OCI-LY1 (cell line): ENCODE measurements at regions not wholly inside any gene's neighbourhood (a gene's known extent, or its start where the extent isn't known, plus 50 kb on each side); places are given as distances from the start of the nearest gene placed in this dataset.

Experiments
- H2AFZ ChIP-seq: fragments of 200-600 bp; sonication (generic), shearing (Covaris generic); 2 replicates; pipeline ENCODE4 v1.6.0; 2014; ENCODE audit warnings: antibody characterized with exemption, mild to moderate bottlenecking, low read length
- H3F3A ChIP-seq: fragments of 200-600 bp; sonication (generic), shearing (Covaris generic); 2 replicates; pipeline ENCODE4 v1.6.0; 2014; ENCODE audit warnings: mild to moderate bottlenecking, antibody characterized with exemption, low read length, moderate library complexity; ENCODE audit not compliant: insufficient read depth
- H3K27ac ChIP-seq: fragments of 200-600 bp; sonication (generic); 2 replicates; pipeline ENCODE4 v1.5.1; 2014; ENCODE audit warnings: low read length, mixed run types, mild to moderate bottlenecking, low read depth; ENCODE audit not compliant: poor library complexity, severe bottlenecking
- H3K27me3 ChIP-seq: fragments of 200-600 bp; sonication (generic); 2 replicates; pipeline ENCODE4 v1.6.0; 2014; ENCODE audit warnings: antibody characterized with exemption, mild to moderate bottlenecking, low read length, moderate library complexity; ENCODE audit not compliant: insufficient read depth
- H3K36me3 ChIP-seq: fragments of 200-600 bp; sonication (generic); 2 replicates; pipeline ENCODE4 v1.6.1; 2014; ENCODE audit warnings: mild to moderate bottlenecking, antibody characterized with exemption, low read length, moderate library complexity, mixed read lengths; ENCODE audit not compliant: insufficient read depth
- H3K4me1 ChIP-seq: fragments of 200-600 bp; sonication (generic); 2 replicates; pipeline ENCODE4 v1.5.1; 2014; ENCODE audit warnings: mild to moderate bottlenecking, low read length, moderate library complexity; ENCODE audit not compliant: insufficient read depth, severe bottlenecking
- H3K4me2 ChIP-seq: fragments of 200-600 bp; sonication (generic), shearing (Covaris generic); 2 replicates; pipeline ENCODE4 v1.6.1; 2014; ENCODE audit warnings: low read length
- H3K4me3 ChIP-seq: fragments of 200-600 bp; sonication (generic); 2 replicates; pipeline ENCODE4 v1.5.1; 2014; ENCODE audit warnings: low read length, low read depth, mild to moderate bottlenecking, mixed read lengths; ENCODE audit not compliant: poor library complexity, severe bottlenecking
- H3K79me2 ChIP-seq: fragments of 200-600 bp; shearing (Covaris generic); 2 replicates; pipeline ENCODE4 v1.6.1; 2016; ENCODE audit warnings: mixed run types, low read length, mixed read lengths; ENCODE audit not compliant: insufficient read depth
- H3K9ac ChIP-seq: fragments of 200-600 bp; sonication (generic), shearing (Covaris generic); 2 replicates; pipeline ENCODE4 v1.6.1; 2014; ENCODE audit warnings: mild to moderate bottlenecking, low read length, mixed read lengths
- H3K9me2 ChIP-seq: fragments of 200-600 bp; sonication (generic), shearing (Covaris generic); 2 replicates; pipeline ENCODE4 v1.6.1; 2014; ENCODE audit warnings: low read depth, mild to moderate bottlenecking, low read length, mixed read lengths
- H3K9me3 ChIP-seq: fragments of 200-600 bp; shearing (Covaris generic); 2 replicates; pipeline ENCODE4 v1.6.1; 2014; ENCODE audit warnings: low read length, mixed read lengths
- H4K20me1 ChIP-seq: fragments of 200-600 bp; sonication (generic), shearing (Covaris generic); 2 replicates; pipeline ENCODE4 v1.6.0; 2016; ENCODE audit warnings: mild to moderate bottlenecking, low read length; ENCODE audit not compliant: insufficient read depth
- CTCF ChIP-seq: fragments of 200-600 bp; sonication (generic), shearing (Covaris generic); IDR thresholded peaks from 2 replicates; pipeline ENCODE4 v1.5.1; 2017; ENCODE audit warnings: mild to moderate bottlenecking, antibody characterized with exemption, low read length, moderate library complexity, mixed read lengths
- EZH2 ChIP-seq: fragments of 200-600 bp; sonication (generic), shearing (Covaris generic); IDR thresholded peaks from 2 replicates; pipeline ENCODE4 v1.8.0; 2017; ENCODE audit warnings: borderline replicate concordance, mixed run types, mild to moderate bottlenecking, antibody characterized with exemption, low read length, moderate library complexity, mixed read lengths

- Histone ChIP-seq H3K4me3 (no peak overlapping the region), H2AFZ (no peak overlapping the region), H3K36me3 (no peaks in the 10 kb centered on the region), H3K4me2 (no peak overlapping the region), H3K4me1 (no peaks in the 10 kb centered on the region), H3K9me3 (no peaks in the 10 kb centered on the region), H3K9ac (no peak overlapping the region), H4K20me1 (no peaks in the 10 kb centered on the region), H3K9me2 (no peaks in the 10 kb centered on the region), H3K27me3 (no peaks in the 10 kb centered on the region), H3F3A (no peaks in the 10 kb centered on the region), H3K79me2 (no peaks in the 10 kb centered on the region), H3K27ac (no peak overlapping the region)
- no peak for TF ChIP-seq EZH2
- TF ChIP-seq CTCF, result peak; percentile 25; the same call in 1 of the 2 replicates
These were observed 262.7 kb upstream of the ALG10B start for GRCh38 chr12:38053655-38054464.

GRCh38 chr12:38056701-38057689 lies 259.6 kb upstream of the ALG10B start:
- no peak overlapping the region for H3K27ac ChIP-seq
- no peaks in the 10 kb centered on the region for H3K9me3 ChIP-seq
- H3F3A ChIP-seq, result no peaks in the 10 kb centered on the region
- no peaks in the 10 kb centered on the region for H3K27me3 ChIP-seq
- no peak overlapping the region for H2AFZ ChIP-seq
- TF ChIP-seq EZH2 (no peak), CTCF (no peak)
- H3K79me2 ChIP-seq, result no peaks in the 10 kb centered on the region
- no peaks in the 10 kb centered on the region for H4K20me1 ChIP-seq
- H3K9ac ChIP-seq, result no peak overlapping the region
- no peaks in the 10 kb centered on the region for H3K36me3 ChIP-seq
- H3K9me2 ChIP-seq, result no peaks in the 10 kb centered on the region
- H3K4me3 ChIP-seq, result no peak overlapping the region
- H3K4me2 ChIP-seq, result no peak overlapping the region
- H3K4me1 ChIP-seq, result no peaks in the 10 kb centered on the region

- Histone ChIP-seq H3K4me3 (no peak overlapping the region), H3K79me2 (no peaks in the 10 kb centered on the region), H2AFZ (no peak overlapping the region), H3K9me2 (no peaks in the 10 kb centered on the region), H3K4me2 (no peak overlapping the region), H3K9me3 (no peaks in the 10 kb centered on the region), H3K9ac (no peak overlapping the region), H3F3A (no peaks in the 10 kb centered on the region), H3K27me3 (no peaks in the 10 kb centered on the region), H3K27ac (no peak overlapping the region), H3K36me3 (no peaks in the 10 kb centered on the region), H3K4me1 (no peaks in the 10 kb centered on the region), H4K20me1 (no peaks in the 10 kb centered on the region)
- TF ChIP-seq EZH2 (no peak), CTCF (no peak)
These were observed 216.9 kb upstream of the ALG10B start for GRCh38 chr12:38099686-38100085.
